K562 (cell line): ENCODE measurements at regions not wholly inside any gene's neighbourhood (a gene's known extent, or its start where the extent isn't known, plus 50 kb on each side); places are given as distances from the start of the nearest gene placed in this dataset.

Source experiments
- MAFK ChIP-seq: IDR thresholded peaks from 2 replicates; pipeline ENCODE4 v1.6.1; 2011; ENCODE audit warnings: low read length, improper control_type of control experiment
- MAX ChIP-seq: sonication (generic); formaldehyde crosslinking; IDR thresholded peaks from 2 replicates; pipeline ENCODE4 v1.9.0; 2022; ENCODE audit warnings: mild to moderate bottlenecking, missing genetic modification reagents
- MAZ ChIP-seq, 2 experiments: fragments of 450-650 bp in 1 of 2; sonication (generic) in 1 of 2; formaldehyde crosslinking; IDR thresholded peaks in 1 of 2; conservative IDR thresholded peaks in 1 of 2; 2 replicates each; pipeline versions ENCODE4 v1.4.0 to v1.5.0; 2020; ENCODE audit warnings: mild to moderate bottlenecking in 1 of 2, missing genetic modification reagents in 1 of 2
- MTA1 ChIP-seq: fragments of 450-650 bp; IDR thresholded peaks from 2 replicates; pipeline ENCODE4 v1.6.1; 2017; ENCODE audit warnings: borderline replicate concordance
- RBM22 ChIP-seq: fragments of 200-400 bp; formaldehyde crosslinking; IDR thresholded peaks from 2 replicates; pipeline ENCODE4 v1.6.1; 2018; ENCODE audit warnings: low read length, low read depth; ENCODE audit not compliant: poor library complexity, severe bottlenecking
- SETDB1 ChIP-seq: IDR thresholded peaks from one replicate; pipeline ENCODE4 v1.6.1; 2012; ENCODE audit warnings: low read length, control low read depth, inconsistent platforms
- TBP ChIP-seq: optimal IDR thresholded peaks from 2 replicates; pipeline ENCODE3; 2011; ENCODE audit warnings: low read depth, low read length, improper control_type of control experiment
- TCF15 ChIP-seq: fragments of 250-450 bp; sonication (Bioruptor Pico); IDR thresholded peaks from 2 replicates; pipeline ENCODE4 v1.8.0; 2022; ENCODE audit warnings: moderate library complexity, mild to moderate bottlenecking, inconsistent platforms
- TF ChIP-seq, protein P1 (sequence below), 3 experiments: IDR thresholded peaks in 2 of 3; conservative IDR thresholded peaks in 1 of 3; 2 replicates each; pipeline ENCODE4 v1.5.1; 2011 to 2012; ENCODE audit warnings: low read length in 3 of 3, mild to moderate bottlenecking in 3 of 3, control low read depth in 2 of 3, improper control_type of control experiment in 1 of 3, inconsistent platforms in 1 of 3, low read depth in 1 of 3, mixed read lengths in 1 of 3, moderate library complexity in 1 of 3; ENCODE audit not compliant: insufficient read depth in 2 of 3

DNA sequence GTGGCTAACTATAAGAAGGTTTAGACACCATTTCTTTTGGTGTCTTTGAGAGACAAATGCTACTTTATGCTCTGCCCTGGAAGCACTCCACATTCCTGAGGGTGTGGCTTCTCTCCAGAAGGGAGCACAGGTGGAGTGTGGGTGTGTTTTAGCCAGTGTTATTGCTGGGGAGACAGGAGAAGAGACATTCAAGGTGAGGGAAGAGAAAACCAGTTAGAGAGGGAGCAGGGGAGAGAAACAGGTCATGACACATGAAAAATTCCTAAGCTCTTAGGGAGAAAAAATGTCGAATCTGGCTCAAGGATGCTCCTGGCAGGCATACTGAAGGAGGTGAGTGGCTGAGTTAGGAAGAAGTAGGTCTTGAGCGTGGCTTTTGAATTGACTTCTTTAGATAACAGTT lies 292.8 kb downstream of the CLIC5 start:
- TF ChIP-seq MTA1 (no peak), SETDB1 (no peak), TBP (no peak), MAFK (no peak), MAZ (CRISPR knock-in tag; conservative IDR thresholded peaks at IDR 0.05 in 1 of 2, IDR thresholded peaks at IDR 0.05 in 1 of 2) (no peak), RBM22 (no peak), MAX (CRISPR knock-in tag) (no peak), TCF15 (CRISPR knock-in tag) (no peak)
- TF ChIP-seq, protein P1, sequence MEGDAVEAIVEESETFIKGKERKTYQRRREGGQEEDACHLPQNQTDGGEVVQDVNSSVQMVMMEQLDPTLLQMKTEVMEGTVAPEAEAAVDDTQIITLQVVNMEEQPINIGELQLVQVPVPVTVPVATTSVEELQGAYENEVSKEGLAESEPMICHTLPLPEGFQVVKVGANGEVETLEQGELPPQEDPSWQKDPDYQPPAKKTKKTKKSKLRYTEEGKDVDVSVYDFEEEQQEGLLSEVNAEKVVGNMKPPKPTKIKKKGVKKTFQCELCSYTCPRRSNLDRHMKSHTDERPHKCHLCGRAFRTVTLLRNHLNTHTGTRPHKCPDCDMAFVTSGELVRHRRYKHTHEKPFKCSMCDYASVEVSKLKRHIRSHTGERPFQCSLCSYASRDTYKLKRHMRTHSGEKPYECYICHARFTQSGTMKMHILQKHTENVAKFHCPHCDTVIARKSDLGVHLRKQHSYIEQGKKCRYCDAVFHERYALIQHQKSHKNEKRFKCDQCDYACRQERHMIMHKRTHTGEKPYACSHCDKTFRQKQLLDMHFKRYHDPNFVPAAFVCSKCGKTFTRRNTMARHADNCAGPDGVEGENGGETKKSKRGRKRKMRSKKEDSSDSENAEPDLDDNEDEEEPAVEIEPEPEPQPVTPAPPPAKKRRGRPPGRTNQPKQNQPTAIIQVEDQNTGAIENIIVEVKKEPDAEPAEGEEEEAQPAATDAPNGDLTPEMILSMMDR (IDR thresholded peaks at IDR 0.05 in 2 of 3, conservative IDR thresholded peaks at IDR 0.05 in 1 of 3; ENCODE audit: insufficient read depth in 2 of 3, low read depth in 1 of 3, low read length in 3 of 3): no peak
